ENCODE measurements at regions not wholly inside any gene's neighbourhood (a gene's known extent, or its start where the extent isn't known, plus 50 kb on each side); places are given as distances from the start of the nearest gene placed in this dataset.

GRCh38 chr5:120035815-120036577, 406.6 kb downstream of the FAM170A start:
- TF ChIP-seq, protein P1, sequence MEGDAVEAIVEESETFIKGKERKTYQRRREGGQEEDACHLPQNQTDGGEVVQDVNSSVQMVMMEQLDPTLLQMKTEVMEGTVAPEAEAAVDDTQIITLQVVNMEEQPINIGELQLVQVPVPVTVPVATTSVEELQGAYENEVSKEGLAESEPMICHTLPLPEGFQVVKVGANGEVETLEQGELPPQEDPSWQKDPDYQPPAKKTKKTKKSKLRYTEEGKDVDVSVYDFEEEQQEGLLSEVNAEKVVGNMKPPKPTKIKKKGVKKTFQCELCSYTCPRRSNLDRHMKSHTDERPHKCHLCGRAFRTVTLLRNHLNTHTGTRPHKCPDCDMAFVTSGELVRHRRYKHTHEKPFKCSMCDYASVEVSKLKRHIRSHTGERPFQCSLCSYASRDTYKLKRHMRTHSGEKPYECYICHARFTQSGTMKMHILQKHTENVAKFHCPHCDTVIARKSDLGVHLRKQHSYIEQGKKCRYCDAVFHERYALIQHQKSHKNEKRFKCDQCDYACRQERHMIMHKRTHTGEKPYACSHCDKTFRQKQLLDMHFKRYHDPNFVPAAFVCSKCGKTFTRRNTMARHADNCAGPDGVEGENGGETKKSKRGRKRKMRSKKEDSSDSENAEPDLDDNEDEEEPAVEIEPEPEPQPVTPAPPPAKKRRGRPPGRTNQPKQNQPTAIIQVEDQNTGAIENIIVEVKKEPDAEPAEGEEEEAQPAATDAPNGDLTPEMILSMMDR (IDR thresholded peaks at IDR 0.05; ENCODE audit: insufficient read depth, low read length), result no peak
- DNase-seq (ENCODE audit: low read depth), result no peak
- no peak overlapping the region for H3K4me3 ChIP-seq (ENCODE audit: low read depth, low read length)

- no peak for DNase-seq (ENCODE audit: low read depth)
- TF ChIP-seq, protein P1 (IDR thresholded peaks at IDR 0.05; ENCODE audit: insufficient read depth, low read length), result no peak
- no peak overlapping the region for H3K4me3 ChIP-seq (ENCODE audit: low read depth, low read length)
Observed at GRCh38 chr5:120037451-120037850, 408.1 kb downstream of the FAM170A start.

GRCh38 chr5:120039111-120039510, 409.8 kb downstream of the FAM170A start:
- no peak overlapping the region for H3K4me3 ChIP-seq (ENCODE audit: low read depth, low read length)
- TF ChIP-seq, protein P1 (IDR thresholded peaks at IDR 0.05; ENCODE audit: insufficient read depth, low read length), result no peak
- no peak for DNase-seq (ENCODE audit: low read depth)

DNA sequence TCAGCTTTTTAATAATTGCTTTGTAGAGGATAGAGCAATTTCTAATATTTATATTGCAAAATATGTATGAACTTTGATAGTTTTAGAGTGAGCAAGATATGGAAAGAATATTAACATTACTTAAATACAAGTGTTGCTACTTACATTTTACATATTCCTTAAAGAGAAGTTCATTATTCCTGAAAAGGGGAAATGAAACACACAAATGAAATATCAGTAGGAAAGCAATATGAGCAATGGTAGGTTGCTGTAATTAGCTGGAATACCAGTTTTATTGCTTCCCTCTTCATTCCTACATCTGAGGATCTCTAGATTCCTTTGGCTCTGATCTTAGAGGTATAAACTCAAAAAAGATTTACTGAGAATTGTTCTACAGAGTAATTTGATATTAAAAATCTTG, 414.1 kb downstream of the FAM170A start:
- DNase-seq (ENCODE audit: low read depth), result no peak
- H3K4me3 ChIP-seq (ENCODE audit: low read depth, low read length), result no peak overlapping the region
- TF ChIP-seq, protein P1 (IDR thresholded peaks at IDR 0.05; ENCODE audit: insufficient read depth, low read length), result no peak

DNA sequence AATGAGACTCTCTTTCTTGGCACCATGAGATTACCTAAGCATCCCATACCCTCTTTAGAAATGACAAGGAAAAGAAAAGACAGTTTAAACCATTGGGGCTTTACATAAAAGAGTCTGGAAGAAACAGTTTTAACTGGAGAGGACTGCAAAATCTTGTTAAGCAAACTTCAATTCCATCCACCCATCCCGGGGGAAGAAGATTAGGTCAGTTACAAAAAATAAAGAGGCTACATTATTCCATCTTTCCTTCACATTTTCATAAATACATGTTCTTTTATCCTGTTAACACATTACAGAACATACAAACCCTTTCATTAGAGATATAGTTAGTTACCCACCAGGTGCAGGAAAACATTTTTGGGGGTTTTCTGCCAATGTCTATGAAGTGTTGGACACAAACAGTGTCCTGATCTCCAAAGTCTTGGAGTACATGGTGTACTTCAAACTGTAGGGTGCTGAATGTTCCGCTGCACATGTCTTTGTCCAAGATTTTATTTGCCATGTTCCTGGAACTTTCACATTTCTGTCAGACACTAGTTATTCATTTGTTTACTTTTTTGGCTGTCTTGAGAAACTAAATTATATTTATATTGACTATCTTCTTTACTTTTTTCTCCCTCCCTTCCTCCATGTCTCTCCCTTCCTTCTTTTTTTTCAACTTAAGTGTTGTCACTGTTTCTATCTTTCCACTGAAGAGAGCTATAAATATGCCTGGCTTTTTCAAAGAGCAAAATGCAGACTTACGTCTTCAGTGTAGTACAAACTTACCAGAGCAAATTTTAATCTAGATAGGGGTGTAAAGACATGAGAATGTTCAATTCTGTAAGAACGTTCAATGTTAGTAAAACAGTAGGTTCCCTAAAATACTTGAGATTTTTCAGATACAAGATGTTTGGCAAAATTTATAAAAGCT, 410.9 kb upstream of the PRR16 start:
- H3K4me3 ChIP-seq (ENCODE audit: low read depth, low read length), result no peak overlapping the region
- DNase-seq (ENCODE audit: low read depth), result no peak
- TF ChIP-seq, protein P1 (IDR thresholded peaks at IDR 0.05; ENCODE audit: insufficient read depth, low read length), result no peak

GRCh38 chr5:120053841-120054240, 410.3 kb upstream of the PRR16 start:
- H3K4me3 ChIP-seq (ENCODE audit: low read depth, low read length), result no peak overlapping the region
- DNase-seq (ENCODE audit: low read depth), result peak; percentile 36
- TF ChIP-seq, protein P1 (IDR thresholded peaks at IDR 0.05; ENCODE audit: insufficient read depth, low read length), result no peak

Measured in fibroblast of the aortic adventitia (primary cell).